Upper lobe of right lung (tissue), 1 donor: ENCODE measurements at regions not wholly inside any gene's neighbourhood (a gene's known extent, or its start where the extent isn't known, plus 50 kb on each side); places are given as distances from the start of the nearest gene placed in this dataset.

Experiments
- ATAC-seq: fragments of 200-7000 bp; cut with Tn5 transposase; one replicate; pipeline ENCODE4 v1.9.1; 2020; ENCODE audit warnings: mild to moderate bottlenecking, moderate library complexity
- DNase-seq: peaks from one replicate; pipeline ENCODE4 v3.0.0-alpha.2; 2020
- H3K27ac ChIP-seq: fragments of 200-600 bp; one replicate; pipeline ENCODE4 v1.8.0; 2022
- H3K27me3 ChIP-seq: fragments of 200-600 bp; one replicate; pipeline ENCODE4 v1.8.0; 2022; ENCODE audit warnings: mild to moderate bottlenecking
- H3K36me3 ChIP-seq: fragments of 200-600 bp; one replicate; pipeline ENCODE4 v1.8.0; 2022
- H3K4me1 ChIP-seq: fragments of 200-600 bp; one replicate; pipeline ENCODE4 v1.8.0; 2022
- H3K4me3 ChIP-seq: fragments of 200-600 bp; one replicate; pipeline ENCODE4 v1.8.0; 2022; ENCODE audit warnings: mild to moderate bottlenecking
- H3K9me3 ChIP-seq: fragments of 200-600 bp; one replicate; pipeline ENCODE4 v1.8.0; 2022
- CTCF ChIP-seq: fragments of 200-600 bp; IDR thresholded peaks from one replicate; pipeline ENCODE4 v1.8.0; 2022; ENCODE audit warnings: antibody characterized with exemption
- intact Hi-C: fragments of 100-400 bp; cut with DNase I; formaldehyde crosslinking; loops from one replicate; pipeline ENCODE4 v1.11.0; 2022
- donor health status: DM: no; HTN: yes; CAD: no; lungs with severe emphysema.

GRCh38 chr5:160919626-160920025, 67.6 kb upstream of the ATP10B start:
- Histone ChIP-seq H3K27me3 (no peaks in the 10 kb centered on the region), H3K4me3 (no peak overlapping the region), H3K4me1 (no peaks in the 10 kb centered on the region), H3K9me3 (no peaks in the 10 kb centered on the region), H3K27ac (no peak overlapping the region), H3K36me3 (no peaks in the 10 kb centered on the region)
- DNase-seq (no peak), ATAC-seq (no peak)
- intact Hi-C loops, result no loop called here
- TF ChIP-seq CTCF, result no peak

- Histone ChIP-seq H3K36me3 (no peaks in the 10 kb centered on the region), H3K4me1 (no peaks in the 10 kb centered on the region), H3K9me3 (no peaks in the 10 kb centered on the region), H3K27me3 (no peaks in the 10 kb centered on the region), H3K27ac (no peak overlapping the region), H3K4me3 (no peak overlapping the region)
- intact Hi-C loops, result no loop called here
- no peak for ATAC-seq
- no peak for DNase-seq
- TF ChIP-seq CTCF, result no peak
Observed at GRCh38 chr5:160918386-160918785, 66.4 kb upstream of the ATP10B start.

- no peak overlapping the region for H3K4me3 ChIP-seq
- H3K9me3 ChIP-seq, result no peaks in the 10 kb centered on the region
- TF ChIP-seq CTCF, result no peak
- no peaks in the 10 kb centered on the region for H3K27me3 ChIP-seq
- no peaks in the 10 kb centered on the region for H3K36me3 ChIP-seq
- intact Hi-C loops, result no loop called here
- H3K27ac ChIP-seq, result no peak overlapping the region
- no peak for DNase-seq
- ATAC-seq, result no peak
- H3K4me1 ChIP-seq, result no peaks in the 10 kb centered on the region
Observed at GRCh38 chr5:160906090-160906489, 54.1 kb upstream of the ATP10B start.

- no peaks in the 10 kb centered on the region for H3K4me1 ChIP-seq
- H3K36me3 ChIP-seq, result no peaks in the 10 kb centered on the region
- H3K27ac ChIP-seq, result no peak overlapping the region
- no peak overlapping the region for H3K4me3 ChIP-seq
- TF ChIP-seq CTCF, result no peak
- no peaks in the 10 kb centered on the region for H3K9me3 ChIP-seq
- no peak for DNase-seq
- ATAC-seq, result no peak
- no peaks in the 10 kb centered on the region for H3K27me3 ChIP-seq
- intact Hi-C loops, result no loop called here
Observed at GRCh38 chr5:160905285-160905684, 53.3 kb upstream of the ATP10B start.

GRCh38 chr5:160904591-160904990, 52.6 kb upstream of the ATP10B start:
- TF ChIP-seq CTCF, result no peak
- no peak overlapping the region for H3K27ac ChIP-seq
- intact Hi-C loops, result no loop called here
- no peaks in the 10 kb centered on the region for H3K4me1 ChIP-seq
- DNase-seq (no peak), ATAC-seq (no peak)
- H3K4me3 ChIP-seq, result no peak overlapping the region
- no peaks in the 10 kb centered on the region for H3K9me3 ChIP-seq
- H3K36me3 ChIP-seq, result no peaks in the 10 kb centered on the region
- H3K27me3 ChIP-seq, result no peaks in the 10 kb centered on the region

- Histone ChIP-seq H3K4me1 (no peaks in the 10 kb centered on the region), H3K27ac (no peak overlapping the region), H3K36me3 (no peaks in the 10 kb centered on the region), H3K27me3 (no peaks in the 10 kb centered on the region), H3K4me3 (no peak overlapping the region), H3K9me3 (no peaks in the 10 kb centered on the region)
- ATAC-seq, result no peak
- intact Hi-C loops, result no loop called here
- no peak for TF ChIP-seq CTCF
- no peak for DNase-seq
Observed at GRCh38 chr5:160903551-160903950, 51.5 kb upstream of the ATP10B start.
